ENCODE measurements at regions not wholly inside any gene's neighbourhood (a gene's known extent, or its start where the extent isn't known, plus 50 kb on each side); places are given as distances from the start of the nearest gene placed in this dataset.

DNA sequence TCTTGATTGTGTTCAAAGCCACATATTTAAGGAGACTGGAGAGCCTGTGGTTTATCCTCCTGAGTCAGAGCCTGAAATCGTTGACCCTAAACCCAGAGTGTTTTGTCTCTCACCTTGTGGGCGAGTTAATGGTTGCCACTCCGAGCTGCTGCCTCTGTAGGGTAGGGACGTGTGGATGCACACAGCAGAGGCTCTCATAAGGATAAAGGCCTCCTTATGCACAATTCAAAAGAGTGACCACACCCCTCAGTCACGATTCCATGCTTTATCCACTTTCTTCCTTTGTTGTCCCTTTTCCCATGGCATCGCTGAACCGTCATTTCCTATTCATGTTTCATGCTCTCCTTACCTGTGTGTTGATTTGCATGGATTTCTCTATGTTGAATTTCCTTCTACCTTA is 805.0 kb upstream of the RBFOX1 start:
- TF ChIP-seq, protein P1, sequence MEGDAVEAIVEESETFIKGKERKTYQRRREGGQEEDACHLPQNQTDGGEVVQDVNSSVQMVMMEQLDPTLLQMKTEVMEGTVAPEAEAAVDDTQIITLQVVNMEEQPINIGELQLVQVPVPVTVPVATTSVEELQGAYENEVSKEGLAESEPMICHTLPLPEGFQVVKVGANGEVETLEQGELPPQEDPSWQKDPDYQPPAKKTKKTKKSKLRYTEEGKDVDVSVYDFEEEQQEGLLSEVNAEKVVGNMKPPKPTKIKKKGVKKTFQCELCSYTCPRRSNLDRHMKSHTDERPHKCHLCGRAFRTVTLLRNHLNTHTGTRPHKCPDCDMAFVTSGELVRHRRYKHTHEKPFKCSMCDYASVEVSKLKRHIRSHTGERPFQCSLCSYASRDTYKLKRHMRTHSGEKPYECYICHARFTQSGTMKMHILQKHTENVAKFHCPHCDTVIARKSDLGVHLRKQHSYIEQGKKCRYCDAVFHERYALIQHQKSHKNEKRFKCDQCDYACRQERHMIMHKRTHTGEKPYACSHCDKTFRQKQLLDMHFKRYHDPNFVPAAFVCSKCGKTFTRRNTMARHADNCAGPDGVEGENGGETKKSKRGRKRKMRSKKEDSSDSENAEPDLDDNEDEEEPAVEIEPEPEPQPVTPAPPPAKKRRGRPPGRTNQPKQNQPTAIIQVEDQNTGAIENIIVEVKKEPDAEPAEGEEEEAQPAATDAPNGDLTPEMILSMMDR (IDR thresholded peaks at IDR 0.05 in 2 of 3, conservative IDR thresholded peaks at IDR 0.05 in 1 of 3; ENCODE audit: borderline replicate concordance in 1 of 3, insufficient read depth in 1 of 3, low read depth in 2 of 3, low read length in 2 of 3) = no peak
- TF ChIP-seq, protein P2, sequence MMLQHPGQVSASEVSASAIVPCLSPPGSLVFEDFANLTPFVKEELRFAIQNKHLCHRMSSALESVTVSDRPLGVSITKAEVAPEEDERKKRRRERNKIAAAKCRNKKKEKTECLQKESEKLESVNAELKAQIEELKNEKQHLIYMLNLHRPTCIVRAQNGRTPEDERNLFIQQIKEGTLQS (IDR thresholded peaks at IDR 0.05) = no peak
- TF ChIP-seq SP1 (IDR thresholded peaks at IDR 0.05; ENCODE audit: low read depth) (no peak), POLR2AphosphoS5 (IDR thresholded peaks at IDR 0.05; ENCODE audit: low read depth, low read length) (no peak), SIN3A (IDR thresholded peaks at IDR 0.05; ENCODE audit: low read depth) (no peak)
